HG02571 (cell line): ENCODE measurements at regions not wholly inside any gene's neighbourhood (a gene's known extent, or its start where the extent isn't known, plus 50 kb on each side); places are given as distances from the start of the nearest gene placed in this dataset.
A peak's percentile ranks its signal among the peaks of the same experiment; 100 is the strongest.
"Not testable (repeated sequence)": the region's sequence is repeated elsewhere in the genome, so short reads cannot be mapped to it uniquely, and the experiment has no call there.

Experiments
- ATAC-seq: cut with Tn5 transposase; IDR thresholded peaks from one replicate; pipeline ENCODE4 v1.9.1; 2021; ENCODE audit warnings: mild to moderate bottlenecking, moderate library complexity; ENCODE audit not compliant: unreplicated experiment

DNA sequence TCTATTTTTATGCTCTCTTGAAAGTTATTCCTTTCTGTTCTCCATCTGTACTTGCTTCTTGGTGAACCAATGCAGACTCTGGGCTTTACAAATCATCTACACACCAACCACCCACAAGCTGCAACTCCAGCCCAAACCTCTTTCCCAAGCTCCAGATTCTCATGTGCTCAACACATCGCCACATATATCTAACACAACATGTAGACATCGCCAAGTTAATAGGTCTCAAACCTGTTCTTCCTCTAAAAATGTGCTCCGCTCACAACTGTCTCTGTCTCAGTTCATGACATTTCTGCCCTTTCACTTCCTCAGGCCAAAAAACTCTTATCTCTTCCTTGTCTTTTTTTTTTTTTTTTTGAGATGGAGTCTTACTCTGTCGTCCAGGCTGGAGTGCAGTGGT lies 95.7 kb upstream of the EEPD1 start:
- peak; percentile 45 for ATAC-seq

DNA sequence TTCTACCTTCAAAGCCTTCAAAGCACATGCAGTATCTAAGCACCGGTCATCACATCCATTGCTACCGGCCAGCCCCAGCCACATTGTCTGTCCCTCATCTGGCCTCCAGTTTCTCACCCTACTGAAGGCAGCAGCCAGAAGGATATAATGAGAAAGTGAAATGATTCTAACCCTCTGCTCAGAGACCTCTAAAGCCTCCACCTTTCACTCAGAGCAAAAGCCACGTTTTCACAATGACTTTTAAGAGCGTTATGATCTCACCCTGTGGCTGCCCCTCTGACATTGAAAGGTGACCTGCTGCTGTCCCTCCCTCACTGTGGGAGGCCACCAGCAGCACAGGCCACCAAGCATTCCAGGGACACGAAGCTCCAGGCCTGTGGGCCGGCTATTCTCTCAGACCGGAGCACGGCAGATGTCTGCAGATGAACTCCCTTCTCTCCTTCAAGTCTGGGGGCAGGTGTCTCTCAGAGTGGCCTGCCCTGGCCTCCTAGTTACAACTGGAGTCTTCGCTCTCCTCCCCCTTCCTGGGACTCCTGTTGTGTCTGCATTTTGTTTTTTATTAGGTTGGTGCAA lies 94.9 kb upstream of the EEPD1 start:
- ATAC-seq = peak; percentile 81

GRCh38 chr7:36060388-36060787 lies 92.7 kb upstream of the EEPD1 start:
- ATAC-seq = not testable (repeated sequence)

GRCh38 chr7:36062154-36062815 lies 90.8 kb upstream of the EEPD1 start:
- ATAC-seq = no peak

DNA sequence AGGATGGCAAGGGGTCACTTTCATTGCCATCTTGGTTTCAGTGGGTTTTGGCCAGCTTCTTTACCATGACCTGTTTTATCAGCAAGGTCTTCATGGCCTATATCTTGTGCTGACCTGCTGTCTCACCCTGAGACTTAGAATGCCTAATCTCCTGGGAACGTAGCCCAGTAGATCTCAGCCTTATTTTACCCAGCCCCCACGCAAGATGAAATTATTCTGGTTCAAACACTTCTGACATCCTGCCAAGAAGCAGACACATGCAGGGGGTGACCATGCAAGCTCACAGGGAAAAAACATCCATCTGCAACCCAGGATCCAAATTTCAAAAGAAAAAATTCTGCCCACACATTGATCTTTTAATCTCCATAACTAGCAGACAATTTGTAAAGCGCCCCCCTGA lies 88.4 kb upstream of the EEPD1 start:
- ATAC-seq = no peak

- ATAC-seq = not testable (repeated sequence)
These were observed 87.3 kb upstream of the EEPD1 start for GRCh38 chr7:36065563-36066342.

- ATAC-seq = no peak
These were observed 86.8 kb upstream of the EEPD1 start for GRCh38 chr7:36066343-36066664.

- no peak for ATAC-seq
These were observed 82.8 kb upstream of the EEPD1 start for GRCh38 chr7:36070230-36070629.

- ATAC-seq = no peak
These were observed 81.4 kb upstream of the EEPD1 start for GRCh38 chr7:36071605-36072004.

GRCh38 chr7:36072620-36073019 lies 80.4 kb upstream of the EEPD1 start:
- ATAC-seq = no peak

DNA sequence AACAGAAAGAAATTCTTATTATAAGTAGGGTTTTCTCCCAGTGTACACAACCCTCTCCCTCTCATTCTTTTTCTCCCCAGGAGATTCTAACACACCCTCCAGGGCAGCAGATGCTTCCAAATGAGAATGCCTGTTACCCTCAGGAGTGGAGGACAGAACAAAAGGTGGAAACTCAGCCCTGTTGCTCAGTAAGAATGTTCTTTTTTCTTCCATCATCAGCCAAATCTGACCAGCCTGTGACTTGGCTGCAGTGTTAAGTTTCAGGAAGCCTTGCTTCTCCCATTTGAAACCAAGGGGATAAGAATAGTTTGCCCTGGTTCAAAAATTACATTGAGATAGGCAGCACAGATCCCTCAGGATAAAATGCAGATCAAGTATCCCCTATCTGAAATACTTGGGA lies 77.5 kb upstream of the EEPD1 start:
- no peak for ATAC-seq

DNA sequence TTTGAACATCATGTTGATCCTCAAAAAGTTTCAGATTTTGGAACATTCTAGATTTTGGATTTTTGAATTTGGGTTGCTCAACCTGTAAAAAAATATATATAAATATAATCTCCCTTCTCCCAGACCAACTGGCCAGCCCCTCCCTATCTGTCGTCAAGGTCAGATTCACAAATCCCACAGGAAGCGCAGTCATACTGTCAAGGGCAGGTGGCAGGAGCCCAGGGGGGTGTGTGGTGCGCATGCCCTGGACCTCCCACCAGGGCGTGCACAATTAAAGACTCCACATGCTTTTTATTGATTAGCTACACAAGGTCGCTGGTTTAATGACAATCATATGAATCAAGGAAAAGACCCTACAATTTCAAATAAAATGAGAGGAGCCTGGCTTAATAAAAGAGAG lies 77.0 kb upstream of the EEPD1 start:
- ATAC-seq = no peak

DNA sequence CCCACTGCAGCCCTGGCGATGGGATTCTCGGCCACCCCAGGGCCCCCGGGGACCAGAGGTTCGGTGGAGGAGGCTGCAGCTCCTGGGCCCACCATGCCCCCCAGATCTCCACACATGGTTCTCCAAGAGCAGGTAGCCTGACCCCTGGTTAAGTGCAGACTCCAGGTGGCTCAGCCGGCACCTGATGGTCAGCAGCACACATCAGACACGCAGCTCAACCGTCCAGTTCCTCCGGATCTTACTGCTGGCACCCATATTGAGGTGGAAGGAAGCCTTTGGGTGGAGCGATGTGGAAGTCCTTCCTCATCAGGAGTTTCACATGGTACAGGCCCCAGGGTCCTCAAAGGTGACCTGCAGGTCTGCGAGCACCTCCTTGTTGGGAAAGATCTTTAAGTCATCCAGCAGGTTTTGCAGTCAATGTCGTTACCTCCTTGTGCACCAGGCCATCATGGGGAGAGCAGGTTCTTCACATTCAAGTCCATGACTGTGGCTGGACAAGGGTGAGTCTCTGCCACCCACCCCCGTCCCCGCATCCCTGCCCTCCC lies 74.2 kb upstream of the EEPD1 start:
- no peak for ATAC-seq

GRCh38 chr7:36079446-36080025 lies 73.5 kb upstream of the EEPD1 start:
- no peak for ATAC-seq

DNA sequence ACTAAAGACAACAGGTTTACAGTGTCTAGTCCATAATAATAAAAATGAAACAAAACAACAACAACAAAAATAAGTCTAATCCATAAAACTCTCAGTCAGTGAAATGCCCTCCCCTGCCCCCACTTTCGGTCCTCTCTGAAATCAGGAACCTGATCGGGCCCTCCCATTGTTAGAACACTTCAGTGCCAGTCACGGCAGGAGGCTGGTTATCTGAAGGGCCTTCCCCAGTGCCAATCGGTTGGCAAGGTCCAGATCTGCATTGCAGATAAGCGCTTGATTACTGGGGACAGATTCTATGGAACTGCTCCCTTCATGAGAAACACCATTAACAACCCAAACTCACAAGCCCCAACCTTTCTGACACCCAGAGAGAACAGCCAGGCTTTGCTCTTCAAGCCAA lies 72.2 kb upstream of the EEPD1 start:
- no peak for ATAC-seq

- no peak for ATAC-seq
These were observed 70.8 kb upstream of the EEPD1 start for GRCh38 chr7:36082216-36082615.

GRCh38 chr7:36082910-36083309 lies 70.1 kb upstream of the EEPD1 start:
- no peak for ATAC-seq

- no peak for ATAC-seq
These were observed 69.3 kb upstream of the EEPD1 start for GRCh38 chr7:36083626-36084380.

DNA sequence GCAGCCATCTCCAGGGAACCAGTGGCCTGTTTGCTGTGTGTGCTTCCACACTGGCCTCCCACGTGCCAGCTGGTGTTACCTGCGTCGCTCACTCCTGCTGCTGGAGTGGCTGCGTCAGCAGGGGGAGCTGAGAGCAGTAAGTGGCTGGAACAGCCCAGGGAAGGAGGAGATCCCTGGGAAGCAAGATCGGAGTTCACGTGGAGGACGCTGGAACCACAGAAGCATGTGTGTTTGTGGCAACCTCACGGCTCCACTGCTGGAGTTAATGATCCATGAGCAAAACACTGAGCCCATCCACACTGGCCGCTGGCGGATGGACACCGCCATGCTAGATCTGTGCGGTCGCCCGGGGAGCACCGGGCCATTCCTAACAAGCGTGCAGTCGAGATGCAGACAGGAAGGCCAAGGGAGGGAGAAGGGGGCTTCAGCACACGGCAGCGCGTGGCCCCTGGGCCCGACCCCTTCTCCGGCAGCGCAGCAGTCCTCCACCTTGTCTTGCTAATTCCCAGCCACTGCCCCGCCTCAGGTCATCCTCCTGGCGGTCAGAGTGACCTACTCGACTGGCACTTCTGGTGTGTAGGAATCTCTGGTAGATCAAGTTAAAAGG lies 68.5 kb upstream of the EEPD1 start:
- ATAC-seq = no peak

DNA sequence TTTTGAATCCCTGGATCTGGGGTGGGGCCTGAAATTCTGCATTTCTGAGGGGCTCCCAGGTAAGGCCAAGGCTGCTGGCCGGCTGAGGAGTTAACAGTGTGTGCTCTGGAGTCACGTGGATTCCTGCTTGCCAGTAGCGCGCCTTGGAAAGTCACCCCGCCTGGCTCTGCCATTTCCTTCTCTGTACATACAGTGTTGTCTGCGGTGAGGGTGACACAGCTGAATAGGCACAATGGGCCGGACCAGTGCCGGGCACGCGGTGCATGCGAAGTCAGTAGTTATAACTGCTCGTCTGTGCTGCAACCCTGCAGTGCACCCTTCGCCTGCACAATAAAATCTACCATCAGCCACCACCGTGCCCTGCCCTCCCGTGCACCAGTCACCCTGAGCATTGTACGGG lies 68.0 kb upstream of the EEPD1 start:
- ATAC-seq = no peak

DNA sequence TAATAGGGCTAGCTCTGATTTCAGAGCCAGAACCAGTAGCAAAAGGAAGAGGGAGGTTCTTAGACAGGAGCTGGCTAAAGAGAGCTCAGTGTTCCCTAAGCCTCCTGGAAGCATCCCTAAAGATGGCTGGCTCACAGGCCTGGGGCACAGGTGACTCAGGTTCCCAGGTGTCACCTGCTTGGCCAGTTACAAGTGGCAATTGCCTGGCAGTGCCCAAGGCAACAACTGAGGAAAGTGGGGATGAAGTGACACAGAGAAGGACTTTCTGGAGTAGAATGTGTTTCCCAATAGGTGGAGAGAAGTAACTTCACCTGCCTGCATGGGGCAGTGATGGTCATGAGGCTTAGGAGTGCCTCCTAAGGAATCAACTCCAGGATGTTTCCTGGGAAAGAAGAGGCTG lies 66.5 kb upstream of the EEPD1 start:
- ATAC-seq = no peak
